ENCODE measurements at regions not wholly inside any gene's neighbourhood (a gene's known extent, or its start where the extent isn't known, plus 50 kb on each side); places are given as distances from the start of the nearest gene placed in this dataset.

GRCh38 chr2:226312155-226312554 lies 487.5 kb downstream of the IRS1 start:
- DNase-seq (ENCODE audit: low read depth in 1 of 2, low spot score in 1 of 2), result no peak
- H3K27ac ChIP-seq (replicated peaks), result no peak overlapping the region
- TF ChIP-seq GABPA (IDR thresholded peaks at IDR 0.05; ENCODE audit: low read depth), result no peak
- no peak for TF ChIP-seq CTCF (IDR thresholded peaks at IDR 0.05; ENCODE audit: insufficient read depth, low read length)
- TF ChIP-seq POLR2AphosphoS5 (IDR thresholded peaks at IDR 0.05; ENCODE audit: low read depth), result no peak
- TF ChIP-seq SPI1 (IDR thresholded peaks at IDR 0.05; ENCODE audit: borderline replicate concordance, low read depth), result no peak
- no peak for TF ChIP-seq REST (IDR thresholded peaks at IDR 0.05; ENCODE audit: insufficient replicate concordance, low read depth)
- no peaks in the 10 kb centered on the region for H3K27me3 ChIP-seq (ENCODE audit: insufficient read depth, poor library complexity, severe bottlenecking)
- no peak overlapping the region for H3K4me3 ChIP-seq (replicated peaks; ENCODE audit: insufficient read depth, low read length)

GRCh38 chr2:226310146-226310545 lies 489.5 kb downstream of the IRS1 start:
- Histone ChIP-seq H3K27me3 (ENCODE audit: insufficient read depth, poor library complexity, severe bottlenecking) (no peaks in the 10 kb centered on the region), H3K4me3 (replicated peaks; ENCODE audit: insufficient read depth, low read length) (no peak overlapping the region), H3K27ac (replicated peaks) (no peak overlapping the region)
- no peak for TF ChIP-seq REST (IDR thresholded peaks at IDR 0.05; ENCODE audit: insufficient replicate concordance, low read depth)
- no peak for TF ChIP-seq CTCF (IDR thresholded peaks at IDR 0.05; ENCODE audit: insufficient read depth, low read length)
- TF ChIP-seq SPI1 (IDR thresholded peaks at IDR 0.05; ENCODE audit: borderline replicate concordance, low read depth), result no peak
- TF ChIP-seq GABPA (IDR thresholded peaks at IDR 0.05; ENCODE audit: low read depth), result no peak
- TF ChIP-seq POLR2AphosphoS5 (IDR thresholded peaks at IDR 0.05; ENCODE audit: low read depth), result no peak
- DNase-seq (ENCODE audit: low read depth in 1 of 2, low spot score in 1 of 2), result no peak

GRCh38 chr2:226308986-226309385 lies 490.6 kb downstream of the IRS1 start:
- Histone ChIP-seq H3K4me3 (replicated peaks; ENCODE audit: insufficient read depth, low read length) (no peak overlapping the region), H3K27me3 (ENCODE audit: insufficient read depth, poor library complexity, severe bottlenecking) (no peaks in the 10 kb centered on the region), H3K27ac (replicated peaks) (no peak overlapping the region)
- TF ChIP-seq REST (IDR thresholded peaks at IDR 0.05; ENCODE audit: insufficient replicate concordance, low read depth), result no peak
- DNase-seq (ENCODE audit: low read depth in 1 of 2, low spot score in 1 of 2), result no peak

- TF ChIP-seq REST (IDR thresholded peaks at IDR 0.05; ENCODE audit: insufficient replicate concordance, low read depth) (no peak), POLR2AphosphoS5 (IDR thresholded peaks at IDR 0.05; ENCODE audit: low read depth) (no peak), SPI1 (IDR thresholded peaks at IDR 0.05; ENCODE audit: borderline replicate concordance, low read depth) (no peak), CTCF (IDR thresholded peaks at IDR 0.05; ENCODE audit: insufficient read depth, low read length) (no peak), GABPA (IDR thresholded peaks at IDR 0.05; ENCODE audit: low read depth) (no peak)
- Histone ChIP-seq H3K27ac (replicated peaks) (no peak overlapping the region), H3K4me3 (replicated peaks; ENCODE audit: insufficient read depth, low read length) (no peak overlapping the region), H3K27me3 (ENCODE audit: insufficient read depth, poor library complexity, severe bottlenecking) (no peaks in the 10 kb centered on the region)
- no peak for DNase-seq (ENCODE audit: low read depth in 1 of 2, low spot score in 1 of 2)
Measured at GRCh38 chr2:226308323-226308680, 491.3 kb downstream of the IRS1 start.
